OCI-LY3 (cell line): ENCODE measurements at regions not wholly inside any gene's neighbourhood (a gene's known extent, or its start where the extent isn't known, plus 50 kb on each side); places are given as distances from the start of the nearest gene placed in this dataset.

Experiments
- H2AFZ ChIP-seq: fragments of 200-600, 300-600 bp; shearing (Covaris generic); 2 replicates; pipeline ENCODE4 v1.6.0; 2014; ENCODE audit warnings: antibody characterized with exemption, low read depth, low read length
- H3K27ac ChIP-seq: fragments of 200-600, 300-600 bp; sonication (generic); 2 replicates; pipeline ENCODE4 v1.5.1; 2014; ENCODE audit warnings: mild to moderate bottlenecking, low read length, moderate library complexity, mixed read lengths
- H3K27me3 ChIP-seq: fragments of 200-600, 300-600 bp; sonication (generic); 2 replicates; pipeline ENCODE4 v1.6.1; 2014; ENCODE audit warnings: low read depth, low read length, mixed read lengths
- H3K36me3 ChIP-seq: fragments of 200-600, 300-600 bp; sonication (generic); replicated peaks from 2 replicates; pipeline ENCODE3; 2014; ENCODE audit warnings: low read depth, low read length, mixed read lengths
- H3K4me1 ChIP-seq: fragments of 300-600, 200-600 bp; sonication (generic); 2 replicates; pipeline ENCODE4 v1.6.1; 2014; ENCODE audit warnings: low read length, mixed read lengths
- H3K4me2 ChIP-seq: fragments of 200-600, 300-600 bp; sonication (generic); 2 replicates; pipeline ENCODE4 v1.6.1; 2014; ENCODE audit warnings: low read length, mixed read lengths
- H3K4me3 ChIP-seq: fragments of 300-600, 200-600 bp; sonication (generic); 2 replicates; pipeline ENCODE4 v1.5.1; 2014; ENCODE audit warnings: antibody characterized with exemption, mild to moderate bottlenecking, low read length, moderate library complexity
- H3K79me2 ChIP-seq: fragments of 300-600, 200-600 bp; shearing (Covaris generic); 2 replicates; pipeline ENCODE4 v1.6.1; 2014; ENCODE audit warnings: mild to moderate bottlenecking, low read length, mixed read lengths
- H3K9ac ChIP-seq: fragments of 300-600, 200-600 bp; shearing (Covaris generic); 2 replicates; pipeline ENCODE4 v1.6.0; 2014; ENCODE audit warnings: mild to moderate bottlenecking, low read length, moderate library complexity
- H3K9me3 ChIP-seq: fragments of 200-600, 300-600 bp; shearing (Covaris generic); 2 replicates; pipeline ENCODE4 v1.6.1; 2014; ENCODE audit warnings: low read length, mixed read lengths; ENCODE audit not compliant: insufficient read depth
- H4K20me1 ChIP-seq: fragments of 200-600, 300-600 bp; sonication (generic); 2 replicates; pipeline ENCODE4 v1.6.1; 2016; ENCODE audit warnings: low read length, mixed read lengths; ENCODE audit not compliant: insufficient read depth
- CTCF ChIP-seq: fragments of 200-600, 300-600 bp; sonication (generic); IDR thresholded peaks from 2 replicates; pipeline ENCODE4 v1.5.1; 2014; ENCODE audit warnings: antibody characterized with exemption, low read length, low read depth
- EZH2phosphoT487 ChIP-seq: fragments of 200-600 bp; shearing (Covaris generic); IDR thresholded peaks from 2 replicates; pipeline ENCODE4 v1.6.1; 2018; ENCODE audit warnings: antibody characterized with exemption, mixed run types, low read depth

DNA sequence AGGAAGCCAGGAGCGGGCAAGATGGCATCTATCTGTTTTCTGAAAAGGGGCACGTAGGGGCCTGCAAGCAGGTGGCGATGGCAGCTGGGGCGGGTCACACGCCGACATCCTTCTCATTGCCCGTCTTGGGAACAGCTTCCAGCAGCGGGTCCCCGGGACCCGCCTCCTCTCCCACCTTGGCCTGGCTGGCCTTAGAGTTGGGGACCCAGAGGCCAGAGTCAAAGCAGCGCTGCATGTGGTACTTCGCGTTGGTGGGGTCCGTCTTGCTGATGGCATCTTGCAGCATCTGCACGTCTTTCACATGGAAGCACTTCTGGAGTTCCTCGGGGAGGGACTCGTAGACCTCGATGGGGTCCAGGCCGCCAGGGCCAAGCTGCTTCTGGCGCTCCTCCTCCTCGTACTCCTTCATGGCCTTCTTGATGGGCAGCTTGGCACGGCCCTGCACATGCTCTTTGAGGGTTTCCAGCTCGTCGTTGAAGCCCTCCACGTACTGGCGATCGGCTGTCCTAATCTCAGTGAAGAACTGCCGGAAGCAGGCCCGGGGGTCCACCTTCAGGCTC is 127.6 kb upstream of the CLINT1 start:
- no peak overlapping the region for H3K4me3 ChIP-seq
- TF ChIP-seq CTCF, result no peak
- no peak for TF ChIP-seq EZH2phosphoT487

DNA sequence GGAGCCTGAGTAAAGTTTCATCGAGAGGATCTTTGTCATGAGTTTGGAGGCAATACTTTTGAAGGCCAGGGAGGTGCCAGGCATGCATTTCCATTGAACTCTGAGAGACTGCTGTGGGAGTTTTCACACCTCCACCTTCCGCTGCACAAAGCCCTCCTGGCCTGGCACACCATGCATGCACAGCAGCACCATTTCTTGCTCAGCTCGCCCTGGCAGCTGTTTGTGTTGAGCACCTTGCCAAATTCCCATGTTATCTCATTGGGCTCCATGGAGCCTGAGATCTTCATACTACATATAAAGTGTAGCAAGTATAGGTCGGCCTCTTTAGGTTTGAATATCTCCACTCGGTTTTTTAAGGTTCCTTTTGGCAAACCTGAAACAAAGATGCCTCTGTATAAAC is 125.7 kb upstream of the CLINT1 start:
- H3K27me3 ChIP-seq, result no peaks in the 10 kb centered on the region
- H3K79me2 ChIP-seq, result no peaks in the 10 kb centered on the region
- no peaks in the 10 kb centered on the region for H3K9me3 ChIP-seq
- H3K4me1 ChIP-seq, result no peaks in the 10 kb centered on the region
- H3K27ac ChIP-seq, result no peak overlapping the region
- H3K9ac ChIP-seq, result no peak overlapping the region
- no peak overlapping the region for H3K4me2 ChIP-seq
- H3K36me3 ChIP-seq, result no peaks in the 10 kb centered on the region
- no peak overlapping the region for H2AFZ ChIP-seq
- TF ChIP-seq EZH2phosphoT487 (no peak), CTCF (no peak)
- no peaks in the 10 kb centered on the region for H4K20me1 ChIP-seq
- H3K4me3 ChIP-seq, result no peak overlapping the region

More for the DNA sequence above, 127.6 kb upstream of the CLINT1 start:
- Histone ChIP-seq H2AFZ (no peak overlapping the region), H3K9ac (no peak overlapping the region), H3K27ac (no peak overlapping the region), H3K9me3 (no peaks in the 10 kb centered on the region), H3K27me3 (no peaks in the 10 kb centered on the region), H3K4me1 (no peaks in the 10 kb centered on the region), H3K4me2 (no peak overlapping the region), H3K36me3 (no peaks in the 10 kb centered on the region), H3K79me2 (no peaks in the 10 kb centered on the region), H4K20me1 (no peaks in the 10 kb centered on the region)

DNA sequence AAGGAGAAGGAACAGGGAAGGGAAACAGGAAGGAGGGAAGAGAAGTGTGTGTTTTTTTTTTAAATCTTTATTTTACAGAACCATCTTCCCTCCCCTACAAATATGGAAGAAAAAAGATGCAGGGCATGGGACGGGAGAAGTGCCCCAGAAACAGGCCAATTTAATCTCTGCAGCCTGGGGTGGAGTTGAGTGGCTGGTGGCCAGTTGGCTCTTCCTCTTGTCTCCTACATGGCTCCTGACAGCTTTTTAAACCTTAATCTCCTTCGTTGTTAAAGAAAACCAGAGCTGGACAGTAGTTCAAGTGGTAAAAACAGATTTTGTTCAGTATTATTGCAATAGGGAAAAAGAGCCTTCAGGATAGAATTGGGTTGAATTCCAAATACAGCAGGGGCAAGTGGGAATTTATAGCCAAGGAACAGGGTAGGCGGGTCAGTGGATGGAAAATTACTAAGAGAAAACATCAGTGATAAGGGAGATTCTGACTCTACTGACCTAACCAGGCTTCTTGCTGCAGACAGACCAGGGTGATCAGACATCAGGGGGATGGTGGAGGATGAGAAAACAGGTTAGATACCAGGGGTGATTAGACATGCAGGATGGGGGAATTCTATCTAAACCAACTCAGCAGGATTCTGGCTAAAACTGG is 125.1 kb upstream of the CLINT1 start:
- H3K9me3 ChIP-seq, result no peaks in the 10 kb centered on the region
- no peak overlapping the region for H3K4me2 ChIP-seq
- no peak overlapping the region for H2AFZ ChIP-seq
- H4K20me1 ChIP-seq, result no peaks in the 10 kb centered on the region
- no peaks in the 10 kb centered on the region for H3K36me3 ChIP-seq
- no peak overlapping the region for H3K9ac ChIP-seq
- no peak overlapping the region for H3K27ac ChIP-seq
- H3K79me2 ChIP-seq, result no peaks in the 10 kb centered on the region
- no peaks in the 10 kb centered on the region for H3K4me1 ChIP-seq
- no peak for TF ChIP-seq CTCF
- no peak for TF ChIP-seq EZH2phosphoT487
- no peaks in the 10 kb centered on the region for H3K27me3 ChIP-seq
- H3K4me3 ChIP-seq, result no peak overlapping the region

- Histone ChIP-seq H4K20me1 (no peaks in the 10 kb centered on the region), H3K9ac (no peak overlapping the region), H3K4me1 (no peaks in the 10 kb centered on the region), H3K27me3 (no peaks in the 10 kb centered on the region), H3K27ac (no peak overlapping the region), H3K4me3 (no peak overlapping the region), H3K9me3 (no peaks in the 10 kb centered on the region), H2AFZ (no peak overlapping the region), H3K36me3 (no peaks in the 10 kb centered on the region), H3K79me2 (no peaks in the 10 kb centered on the region), H3K4me2 (no peak overlapping the region)
- TF ChIP-seq EZH2phosphoT487 (no peak), CTCF (no peak)
These were observed 119.1 kb upstream of the CLINT1 start for GRCh38 chr5:157978061-157978460.
